OCI-LY1 (cell line): ENCODE measurements at regions not wholly inside any gene's neighbourhood (a gene's known extent, or its start where the extent isn't known, plus 50 kb on each side); places are given as distances from the start of the nearest gene placed in this dataset.

Experiments
- EZH2 ChIP-seq: fragments of 200-600 bp; sonication (generic), shearing (Covaris generic); IDR thresholded peaks from 2 replicates; pipeline ENCODE4 v1.8.0; 2017; ENCODE audit warnings: borderline replicate concordance, mixed run types, mild to moderate bottlenecking, antibody characterized with exemption, low read length, moderate library complexity, mixed read lengths
- TF ChIP-seq, protein P1 (sequence below): fragments of 200-600 bp; sonication (generic), shearing (Covaris generic); IDR thresholded peaks from 2 replicates; pipeline ENCODE4 v1.5.1; 2017; ENCODE audit warnings: mild to moderate bottlenecking, antibody characterized with exemption, low read length, moderate library complexity, mixed read lengths

DNA sequence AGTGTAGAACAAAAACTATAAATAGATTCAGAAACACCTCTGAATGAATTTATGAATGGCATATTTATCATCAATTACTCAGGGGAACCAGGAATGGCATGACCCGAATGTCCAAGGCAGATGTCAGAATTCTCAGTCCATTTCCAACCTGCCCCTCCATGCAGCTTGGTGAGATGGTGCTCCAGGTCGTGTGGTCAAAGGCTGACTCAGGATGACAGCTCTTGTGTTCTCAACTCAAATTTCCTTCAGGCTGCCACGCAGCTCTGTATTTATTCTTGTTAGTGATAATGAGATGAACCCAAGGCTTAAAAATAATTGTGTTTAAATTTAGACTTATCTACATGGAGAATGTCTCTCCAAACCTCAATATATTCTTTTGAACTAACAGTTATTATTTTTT is 146.9 kb downstream of the METTL4 start:
- TF ChIP-seq EZH2: no peak
- TF ChIP-seq, protein P1, sequence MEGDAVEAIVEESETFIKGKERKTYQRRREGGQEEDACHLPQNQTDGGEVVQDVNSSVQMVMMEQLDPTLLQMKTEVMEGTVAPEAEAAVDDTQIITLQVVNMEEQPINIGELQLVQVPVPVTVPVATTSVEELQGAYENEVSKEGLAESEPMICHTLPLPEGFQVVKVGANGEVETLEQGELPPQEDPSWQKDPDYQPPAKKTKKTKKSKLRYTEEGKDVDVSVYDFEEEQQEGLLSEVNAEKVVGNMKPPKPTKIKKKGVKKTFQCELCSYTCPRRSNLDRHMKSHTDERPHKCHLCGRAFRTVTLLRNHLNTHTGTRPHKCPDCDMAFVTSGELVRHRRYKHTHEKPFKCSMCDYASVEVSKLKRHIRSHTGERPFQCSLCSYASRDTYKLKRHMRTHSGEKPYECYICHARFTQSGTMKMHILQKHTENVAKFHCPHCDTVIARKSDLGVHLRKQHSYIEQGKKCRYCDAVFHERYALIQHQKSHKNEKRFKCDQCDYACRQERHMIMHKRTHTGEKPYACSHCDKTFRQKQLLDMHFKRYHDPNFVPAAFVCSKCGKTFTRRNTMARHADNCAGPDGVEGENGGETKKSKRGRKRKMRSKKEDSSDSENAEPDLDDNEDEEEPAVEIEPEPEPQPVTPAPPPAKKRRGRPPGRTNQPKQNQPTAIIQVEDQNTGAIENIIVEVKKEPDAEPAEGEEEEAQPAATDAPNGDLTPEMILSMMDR: no peak
